ENCODE measurements at regions not wholly inside any gene's neighbourhood (a gene's known extent, or its start where the extent isn't known, plus 50 kb on each side); places are given as distances from the start of the nearest gene placed in this dataset.

- TF ChIP-seq CTCF (IDR thresholded peaks at IDR 0.05) (no peak), POLR2A (IDR thresholded peaks at IDR 0.05) (no peak)
Measured at GRCh38 chr2:225891771-225892170, 492.3 kb downstream of the NYAP2 start.
